Loucy (cell line): ENCODE measurements at regions not wholly inside any gene's neighbourhood (a gene's known extent, or its start where the extent isn't known, plus 50 kb on each side); places are given as distances from the start of the nearest gene placed in this dataset.

Experiments
- H2AFZ ChIP-seq: fragments of 200-600 bp; sonication (generic); 2 replicates; pipeline ENCODE4 v1.6.0; 2016; ENCODE audit warnings: antibody characterized with exemption, mild to moderate bottlenecking, low read length, moderate library complexity
- H3F3A ChIP-seq: fragments of 200-600 bp; 2 replicates; pipeline ENCODE4 v1.6.0; 2016; ENCODE audit warnings: antibody characterized with exemption, low read depth, mild to moderate bottlenecking
- H3K27me3 ChIP-seq: fragments of 200-600 bp; sonication (generic); 2 replicates; pipeline ENCODE4 v1.6.1; 2014; ENCODE audit warnings: low read length, mild to moderate bottlenecking; ENCODE audit not compliant: insufficient read depth, poor library complexity, severe bottlenecking
- H3K36me3 ChIP-seq: fragments of 200-600 bp; sonication (generic); 2 replicates; pipeline ENCODE4 v1.6.1; 2016; ENCODE audit warnings: low read length; ENCODE audit not compliant: insufficient read depth
- H3K4me1 ChIP-seq: fragments of 200-600 bp; sonication (generic); 2 replicates; pipeline ENCODE4 v1.5.1; 2014; ENCODE audit warnings: low read length, mild to moderate bottlenecking; ENCODE audit not compliant: insufficient read depth, poor library complexity, severe bottlenecking
- H3K4me2 ChIP-seq: fragments of 200-600 bp; sonication (generic); 2 replicates; pipeline ENCODE4 v1.6.0; 2014; ENCODE audit warnings: antibody characterized with exemption, low read length, low read depth, mild to moderate bottlenecking; ENCODE audit not compliant: poor library complexity, severe bottlenecking
- H3K4me3 ChIP-seq: fragments of 200-600 bp; sonication (generic); 2 replicates; pipeline ENCODE4 v1.5.1; 2014; ENCODE audit warnings: low read length, mild to moderate bottlenecking, mixed read lengths; ENCODE audit not compliant: poor library complexity, severe bottlenecking
- H3K79me2 ChIP-seq: fragments of 200-600 bp; sonication (generic); 2 replicates; pipeline ENCODE4 v1.6.1; 2014; ENCODE audit warnings: low read length; ENCODE audit not compliant: insufficient read depth
- H3K9ac ChIP-seq: fragments of 200-600 bp; sonication (generic); 2 replicates; pipeline ENCODE4 v1.6.0; 2014; ENCODE audit warnings: mild to moderate bottlenecking, low read depth, low read length, moderate library complexity; ENCODE audit not compliant: poor library complexity, severe bottlenecking
- H3K9me2 ChIP-seq: fragments of 200-600 bp; sonication (generic); replicated peaks from 2 replicates; pipeline ENCODE4 v1.6.1; 2016; ENCODE audit warnings: low read depth, low read length, mixed read lengths
- H3K9me3 ChIP-seq: fragments of 200-600 bp; sonication (generic); 2 replicates; pipeline ENCODE4 v1.6.1; 2014; ENCODE audit warnings: mild to moderate bottlenecking, antibody characterized with exemption, low read length, low read depth; ENCODE audit not compliant: insufficient read depth
- H4K20me1 ChIP-seq: fragments of 200-600 bp; sonication (generic); 2 replicates; pipeline ENCODE4 v1.6.0; 2014; ENCODE audit warnings: antibody characterized with exemption, low read length, mild to moderate bottlenecking; ENCODE audit not compliant: insufficient read depth, poor library complexity, severe bottlenecking
- EZH2phosphoT487 ChIP-seq: fragments of 200-600 bp; IDR thresholded peaks from 2 replicates; pipeline ENCODE4 v1.6.1; 2018; ENCODE audit warnings: antibody characterized with exemption, mild to moderate bottlenecking, moderate library complexity, borderline replicate concordance
- TF ChIP-seq, protein P1 (sequence below): fragments of 200-600 bp; sonication (generic); conservative IDR thresholded peaks from 2 replicates; pipeline ENCODE4 v1.5.1; 2014; ENCODE audit warnings: mild to moderate bottlenecking, antibody characterized with exemption, low read length

DNA sequence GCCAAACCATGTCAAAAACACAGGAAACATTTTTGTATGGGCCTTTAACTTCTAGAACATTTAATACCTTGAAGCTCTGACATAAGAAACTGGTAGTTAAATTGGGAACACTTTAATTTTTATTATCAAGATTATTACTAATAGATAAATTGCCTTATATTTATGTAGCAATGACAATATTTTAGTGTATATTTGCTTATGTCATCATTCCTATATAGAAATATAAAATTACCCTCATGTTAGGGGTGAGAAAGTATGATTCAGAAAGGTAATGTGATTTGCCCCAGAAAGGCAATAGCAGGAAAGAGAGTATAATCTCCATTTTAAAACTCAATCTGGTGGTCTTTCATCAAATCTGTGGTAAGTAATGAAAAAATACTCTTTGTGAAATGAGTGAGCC is 147.4 kb downstream of the IL15 start:
- H2AFZ ChIP-seq = no peak overlapping the region
- TF ChIP-seq, protein P1, sequence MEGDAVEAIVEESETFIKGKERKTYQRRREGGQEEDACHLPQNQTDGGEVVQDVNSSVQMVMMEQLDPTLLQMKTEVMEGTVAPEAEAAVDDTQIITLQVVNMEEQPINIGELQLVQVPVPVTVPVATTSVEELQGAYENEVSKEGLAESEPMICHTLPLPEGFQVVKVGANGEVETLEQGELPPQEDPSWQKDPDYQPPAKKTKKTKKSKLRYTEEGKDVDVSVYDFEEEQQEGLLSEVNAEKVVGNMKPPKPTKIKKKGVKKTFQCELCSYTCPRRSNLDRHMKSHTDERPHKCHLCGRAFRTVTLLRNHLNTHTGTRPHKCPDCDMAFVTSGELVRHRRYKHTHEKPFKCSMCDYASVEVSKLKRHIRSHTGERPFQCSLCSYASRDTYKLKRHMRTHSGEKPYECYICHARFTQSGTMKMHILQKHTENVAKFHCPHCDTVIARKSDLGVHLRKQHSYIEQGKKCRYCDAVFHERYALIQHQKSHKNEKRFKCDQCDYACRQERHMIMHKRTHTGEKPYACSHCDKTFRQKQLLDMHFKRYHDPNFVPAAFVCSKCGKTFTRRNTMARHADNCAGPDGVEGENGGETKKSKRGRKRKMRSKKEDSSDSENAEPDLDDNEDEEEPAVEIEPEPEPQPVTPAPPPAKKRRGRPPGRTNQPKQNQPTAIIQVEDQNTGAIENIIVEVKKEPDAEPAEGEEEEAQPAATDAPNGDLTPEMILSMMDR = no peak
- TF ChIP-seq EZH2phosphoT487 = no peak
- no peaks in the 10 kb centered on the region for H3F3A ChIP-seq
- H3K79me2 ChIP-seq = no peaks in the 10 kb centered on the region
- H3K9ac ChIP-seq = no peak overlapping the region
- no peaks in the 10 kb centered on the region for H4K20me1 ChIP-seq
- no peaks in the 10 kb centered on the region for H3K4me1 ChIP-seq
- no peaks in the 10 kb centered on the region for H3K36me3 ChIP-seq
- no peak overlapping the region for H3K4me2 ChIP-seq
- no peak overlapping the region for H3K4me3 ChIP-seq
- H3K27me3 ChIP-seq = no peaks in the 10 kb centered on the region
- peaks cover 2% of the 10 kb centered on the region; the same call in 1 of the 2 replicates for H3K9me3 ChIP-seq
- no peaks in the 10 kb centered on the region for H3K9me2 ChIP-seq

DNA sequence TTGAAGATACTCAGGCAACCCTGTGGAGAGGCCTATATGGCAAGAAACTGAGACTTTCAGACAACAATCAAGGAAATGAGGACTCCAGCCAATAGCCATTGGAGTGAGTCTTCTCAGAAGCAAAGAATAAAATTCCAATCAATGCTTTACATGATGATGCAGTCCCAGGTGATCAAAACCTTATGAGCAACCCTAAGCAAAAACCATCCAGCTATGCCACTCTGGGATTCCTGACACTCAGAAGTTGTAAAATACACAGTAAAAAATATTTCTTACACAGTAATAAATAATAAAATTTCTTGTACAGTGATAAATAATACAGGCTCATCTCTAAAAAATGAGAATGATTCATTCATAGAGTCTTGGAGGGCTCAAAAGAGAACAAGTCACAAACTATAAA is 150.6 kb downstream of the IL15 start:
- no peak overlapping the region for H3K9ac ChIP-seq
- peaks cover 2% of the 10 kb centered on the region; the same call in 1 of the 2 replicates for H3K9me3 ChIP-seq

DNA sequence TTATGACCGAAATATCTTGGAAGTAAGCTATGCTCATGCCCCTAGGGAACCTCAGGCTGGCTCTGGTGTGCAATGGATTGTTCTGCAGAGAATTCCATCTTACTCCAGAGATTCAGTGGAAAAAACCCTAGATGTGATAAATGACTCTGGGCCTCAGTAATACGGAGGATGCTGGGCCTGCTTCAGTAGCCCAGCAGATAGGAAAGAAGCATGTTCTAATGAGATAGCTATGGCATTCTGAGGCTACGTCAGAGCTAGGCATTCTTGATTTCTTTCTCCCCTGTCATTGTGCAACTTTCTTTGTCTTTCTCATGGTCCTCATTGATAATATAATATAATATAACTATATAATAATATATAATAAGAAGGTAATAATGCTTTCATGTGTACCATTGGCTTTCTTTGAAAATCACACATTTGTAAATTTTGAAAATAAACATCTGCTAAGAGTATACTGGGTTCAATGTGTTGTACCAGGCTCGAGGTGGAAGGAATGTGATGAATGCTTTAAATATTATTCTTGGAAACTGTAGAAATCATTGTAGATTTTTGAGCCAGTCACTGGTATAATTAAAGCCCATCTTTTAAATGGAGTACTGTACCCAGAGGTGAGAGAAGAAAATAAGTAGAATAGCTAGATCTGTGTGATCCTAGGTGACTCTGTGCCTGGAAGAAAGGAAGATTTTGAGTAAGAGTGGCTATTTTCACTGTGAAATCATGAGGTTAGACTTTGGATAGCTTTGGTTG is 152.0 kb downstream of the IL15 start:
- Histone ChIP-seq H3K4me2 (no peak overlapping the region), H4K20me1 (no peaks in the 10 kb centered on the region), H3K36me3 (no peaks in the 10 kb centered on the region), H2AFZ (no peak overlapping the region), H3K4me3 (no peak overlapping the region), H3K9ac (no peak overlapping the region), H3F3A (no peaks in the 10 kb centered on the region), H3K27me3 (no peaks in the 10 kb centered on the region), H3K9me2 (no peaks in the 10 kb centered on the region), H3K79me2 (no peaks in the 10 kb centered on the region), H3K9me3 (no peaks in the 10 kb centered on the region; the same call in 1 of the 2 replicates), H3K4me1 (no peaks in the 10 kb centered on the region)
- no peak for TF ChIP-seq EZH2phosphoT487
- TF ChIP-seq, protein P1 = no peak

More for the DNA sequence above, 150.6 kb downstream of the IL15 start:
- H3F3A ChIP-seq = no peaks in the 10 kb centered on the region
- H2AFZ ChIP-seq = no peak overlapping the region
- H3K79me2 ChIP-seq = no peaks in the 10 kb centered on the region
- H3K4me1 ChIP-seq = no peaks in the 10 kb centered on the region
- no peak overlapping the region for H3K4me2 ChIP-seq
- no peaks in the 10 kb centered on the region for H3K9me2 ChIP-seq
- no peak for TF ChIP-seq EZH2phosphoT487
- TF ChIP-seq, protein P1 = no peak
- H4K20me1 ChIP-seq = no peaks in the 10 kb centered on the region
- no peaks in the 10 kb centered on the region for H3K27me3 ChIP-seq
- H3K4me3 ChIP-seq = no peak overlapping the region
- no peaks in the 10 kb centered on the region for H3K36me3 ChIP-seq
